Activated naive CD8-positive, alpha-beta T cell treated with anti-CD3 and anti-CD28 coated beads, Interleukin-2, amount 50 U/mL, for 24 hours (primary cell): ENCODE measurements at regions not wholly inside any gene's neighbourhood (a gene's known extent, or its start where the extent isn't known, plus 50 kb on each side); places are given as distances from the start of the nearest gene placed in this dataset.

ENCODE experiments used
- ATAC-seq: fragments of 150-1000 bp; cut with Tn5 transposase; one replicate; pipeline ENCODE4 v1.10.0; 2021
- DNase-seq: peaks from one replicate; pipeline ENCODE4 v3.0.0; 2021
- H3K27ac Mint-ChIP-seq: one replicate; pipeline ENCODE4 v1.8.0; 2021; ENCODE audit warnings: mild to moderate bottlenecking, mixed read lengths
- H3K27me3 Mint-ChIP-seq: one replicate; pipeline ENCODE4 v1.8.0; 2021; ENCODE audit warnings: mixed read lengths
- H3K36me3 Mint-ChIP-seq: one replicate; pipeline ENCODE4 v1.8.0; 2021; ENCODE audit warnings: low read depth, mixed read lengths
- H3K4me1 Mint-ChIP-seq: one replicate; pipeline ENCODE4 v1.8.0; 2021; ENCODE audit warnings: mixed read lengths
- H3K4me3 Mint-ChIP-seq: one replicate; pipeline ENCODE4 v1.8.0; 2021; ENCODE audit warnings: mild to moderate bottlenecking, moderate library complexity, mixed read lengths
- H3K9me3 Mint-ChIP-seq: one replicate; pipeline ENCODE4 v1.8.0; 2021; ENCODE audit warnings: mixed read lengths

GRCh38 chr14:48473944-48474343, 798.5 kb upstream of the MDGA2 start:
- H3K9me3 Mint-ChIP-seq: peaks cover 10% of the 10 kb centered on the region
- H3K4me1 Mint-ChIP-seq: no peaks in the 10 kb centered on the region
- no peaks in the 10 kb centered on the region for H3K27me3 Mint-ChIP-seq
- ATAC-seq (no peak), DNase-seq (no peak)
- H3K27ac Mint-ChIP-seq: no peak overlapping the region
- H3K4me3 Mint-ChIP-seq: no peak overlapping the region
- no peaks in the 10 kb centered on the region for H3K36me3 Mint-ChIP-seq

GRCh38 chr14:48456051-48456450, 780.6 kb upstream of the MDGA2 start:
- H3K4me3 Mint-ChIP-seq: no peak overlapping the region
- H3K27me3 Mint-ChIP-seq: no peaks in the 10 kb centered on the region
- H3K9me3 Mint-ChIP-seq: peaks cover 4% of the 10 kb centered on the region
- DNase-seq (no peak), ATAC-seq (no peak)
- H3K27ac Mint-ChIP-seq: no peak overlapping the region
- H3K36me3 Mint-ChIP-seq: no peaks in the 10 kb centered on the region
- no peaks in the 10 kb centered on the region for H3K4me1 Mint-ChIP-seq

GRCh38 chr14:48454887-48455286, 779.5 kb upstream of the MDGA2 start:
- Mint-ChIP-seq H3K4me3 (no peak overlapping the region), H3K27ac (no peak overlapping the region), H3K36me3 (no peaks in the 10 kb centered on the region), H3K9me3 (peaks cover 4% of the 10 kb centered on the region), H3K4me1 (no peaks in the 10 kb centered on the region), H3K27me3 (no peaks in the 10 kb centered on the region)
- ATAC-seq (no peak), DNase-seq (no peak)

GRCh38 chr14:48452437-48452995, 777.1 kb upstream of the MDGA2 start:
- Mint-ChIP-seq H3K36me3 (no peaks in the 10 kb centered on the region), H3K9me3 (peaks cover 8% of the 10 kb centered on the region), H3K27ac (no peak overlapping the region), H3K4me3 (no peak overlapping the region), H3K27me3 (no peaks in the 10 kb centered on the region), H3K4me1 (no peaks in the 10 kb centered on the region)
- ATAC-seq: no peak
- no peak for DNase-seq

- Mint-ChIP-seq H3K9me3 (peaks cover 3% of the 10 kb centered on the region), H3K27ac (no peak overlapping the region), H3K27me3 (no peaks in the 10 kb centered on the region), H3K4me3 (no peak overlapping the region), H3K4me1 (no peaks in the 10 kb centered on the region), H3K36me3 (no peaks in the 10 kb centered on the region)
- ATAC-seq (no peak), DNase-seq (no peak)
These were observed 759.8 kb upstream of the MDGA2 start for GRCh38 chr14:48435221-48435620.

GRCh38 chr14:48430805-48431204, 755.4 kb upstream of the MDGA2 start:
- Mint-ChIP-seq H3K9me3 (no peaks in the 10 kb centered on the region), H3K4me1 (no peaks in the 10 kb centered on the region), H3K36me3 (no peaks in the 10 kb centered on the region), H3K27ac (no peak overlapping the region), H3K4me3 (no peak overlapping the region), H3K27me3 (no peaks in the 10 kb centered on the region)
- no peak for DNase-seq
- ATAC-seq: no peak

GRCh38 chr14:48429512-48429911, 754.1 kb upstream of the MDGA2 start:
- Mint-ChIP-seq H3K27ac (no peak overlapping the region), H3K4me1 (no peaks in the 10 kb centered on the region), H3K27me3 (no peaks in the 10 kb centered on the region), H3K36me3 (no peaks in the 10 kb centered on the region), H3K9me3 (no peaks in the 10 kb centered on the region), H3K4me3 (no peak overlapping the region)
- no peak for DNase-seq
- ATAC-seq: no peak

- Mint-ChIP-seq H3K9me3 (peaks cover 10% of the 10 kb centered on the region), H3K36me3 (no peaks in the 10 kb centered on the region), H3K4me1 (no peaks in the 10 kb centered on the region), H3K27ac (no peak overlapping the region), H3K27me3 (no peaks in the 10 kb centered on the region), H3K4me3 (no peak overlapping the region)
- DNase-seq (no peak), ATAC-seq (no peak)
These were observed 742.5 kb upstream of the MDGA2 start for GRCh38 chr14:48417715-48418500.

GRCh38 chr14:48401321-48401720, 725.9 kb upstream of the MDGA2 start:
- Mint-ChIP-seq H3K27ac (no peak overlapping the region), H3K36me3 (no peaks in the 10 kb centered on the region), H3K4me3 (no peak overlapping the region), H3K27me3 (no peaks in the 10 kb centered on the region), H3K4me1 (no peaks in the 10 kb centered on the region), H3K9me3 (no peaks in the 10 kb centered on the region)
- ATAC-seq (no peak), DNase-seq (no peak)

GRCh38 chr14:48398675-48399282, 723.4 kb upstream of the MDGA2 start:
- ATAC-seq (no peak), DNase-seq (no peak)
- no peak overlapping the region for H3K27ac Mint-ChIP-seq

GRCh38 chr14:48391661-48392060, 716.3 kb upstream of the MDGA2 start:
- no peaks in the 10 kb centered on the region for H3K27me3 Mint-ChIP-seq
- DNase-seq: no peak
- H3K27ac Mint-ChIP-seq: no peak overlapping the region
- no peaks in the 10 kb centered on the region for H3K4me1 Mint-ChIP-seq
- no peaks in the 10 kb centered on the region for H3K9me3 Mint-ChIP-seq
- ATAC-seq: no peak
- no peaks in the 10 kb centered on the region for H3K36me3 Mint-ChIP-seq
- no peak overlapping the region for H3K4me3 Mint-ChIP-seq

More at GRCh38 chr14:48398675-48399282, 723.4 kb upstream of the MDGA2 start:
- no peaks in the 10 kb centered on the region for H3K9me3 Mint-ChIP-seq
- no peak overlapping the region for H3K4me3 Mint-ChIP-seq
- no peaks in the 10 kb centered on the region for H3K27me3 Mint-ChIP-seq
- no peaks in the 10 kb centered on the region for H3K36me3 Mint-ChIP-seq
- no peaks in the 10 kb centered on the region for H3K4me1 Mint-ChIP-seq

- H3K4me1 Mint-ChIP-seq: no peaks in the 10 kb centered on the region
These were observed 714.9 kb upstream of the MDGA2 start for GRCh38 chr14:48390346-48390745.

GRCh38 chr14:48384821-48385220, 709.4 kb upstream of the MDGA2 start:
- DNase-seq (no peak), ATAC-seq (no peak)
- H3K4me3 Mint-ChIP-seq: no peak overlapping the region
- no peak overlapping the region for H3K27ac Mint-ChIP-seq
- H3K9me3 Mint-ChIP-seq: no peaks in the 10 kb centered on the region
- no peaks in the 10 kb centered on the region for H3K4me1 Mint-ChIP-seq
- H3K27me3 Mint-ChIP-seq: no peaks in the 10 kb centered on the region
- no peaks in the 10 kb centered on the region for H3K36me3 Mint-ChIP-seq

More at GRCh38 chr14:48390346-48390745, 714.9 kb upstream of the MDGA2 start:
- ATAC-seq (no peak), DNase-seq (no peak)
- Mint-ChIP-seq H3K4me3 (no peak overlapping the region), H3K27me3 (no peaks in the 10 kb centered on the region), H3K9me3 (no peaks in the 10 kb centered on the region), H3K36me3 (no peaks in the 10 kb centered on the region), H3K27ac (no peak overlapping the region)

- ATAC-seq (no peak), DNase-seq (no peak)
- H3K27ac Mint-ChIP-seq: no peak overlapping the region
- no peaks in the 10 kb centered on the region for H3K9me3 Mint-ChIP-seq
- H3K27me3 Mint-ChIP-seq: no peaks in the 10 kb centered on the region
- H3K4me1 Mint-ChIP-seq: no peaks in the 10 kb centered on the region
- H3K4me3 Mint-ChIP-seq: no peak overlapping the region
- H3K36me3 Mint-ChIP-seq: no peaks in the 10 kb centered on the region
These were observed 707.6 kb upstream of the MDGA2 start for GRCh38 chr14:48382961-48383360.

- Mint-ChIP-seq H3K4me3 (no peak overlapping the region), H3K9me3 (no peaks in the 10 kb centered on the region), H3K27me3 (no peaks in the 10 kb centered on the region), H3K36me3 (no peaks in the 10 kb centered on the region), H3K27ac (no peak overlapping the region), H3K4me1 (no peaks in the 10 kb centered on the region)
- no peak for ATAC-seq
- no peak for DNase-seq
These were observed 703.1 kb upstream of the MDGA2 start for GRCh38 chr14:48378541-48378940.
